Ammon's horn (tissue), 1 donor: ENCODE measurements at regions not wholly inside any gene's neighbourhood (a gene's known extent, or its start where the extent isn't known, plus 50 kb on each side); places are given as distances from the start of the nearest gene placed in this dataset.

Experiments used
- DNase-seq: peaks from one replicate; pipeline ENCODE4 v3.0.0-alpha.2; 2016; ENCODE audit warnings: low spot score

- no peak for DNase-seq
Measured at GRCh38 chr18:77755187-77755586, 505.5 kb downstream of the GALR1 start.

DNA sequence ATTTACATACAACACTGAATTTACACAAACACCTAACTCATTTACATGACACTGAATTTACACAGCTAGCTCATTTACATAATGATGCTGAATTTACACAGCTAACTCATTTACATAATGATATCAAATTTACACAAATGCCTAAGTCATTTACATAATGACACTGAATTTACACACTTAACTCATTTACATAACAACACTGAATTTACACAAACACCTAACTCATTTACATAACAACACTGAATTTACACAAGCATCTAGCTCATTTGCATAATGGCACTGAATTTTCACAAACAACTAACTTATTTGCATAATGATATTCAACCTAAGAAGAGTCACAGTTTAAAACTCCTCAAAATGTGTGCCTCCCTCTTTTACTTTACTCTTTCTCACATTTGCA is 511.7 kb downstream of the GALR1 start:
- no peak for DNase-seq

- DNase-seq: no peak
Measured at GRCh38 chr18:77762014-77762413, 512.4 kb downstream of the GALR1 start.

DNA sequence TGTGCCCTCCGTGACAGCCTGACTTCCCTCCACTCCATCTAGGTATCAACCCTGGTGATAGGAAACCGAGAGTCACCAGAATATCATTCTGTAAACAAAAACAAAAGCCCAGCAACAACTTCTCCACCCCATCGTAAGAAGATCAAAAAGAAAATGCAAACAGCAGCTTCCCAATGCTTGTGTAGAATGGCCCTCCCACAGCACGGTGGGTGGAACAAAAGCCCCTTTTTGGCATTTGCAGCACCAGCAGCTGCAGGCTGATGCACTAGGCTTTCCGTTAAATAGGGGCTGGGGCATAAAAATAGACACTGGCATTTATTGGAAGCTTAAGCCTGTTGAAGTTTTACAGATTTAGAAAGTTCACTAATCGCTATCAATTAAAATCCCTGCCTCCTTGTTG is 513.0 kb downstream of the GALR1 start:
- DNase-seq: no peak

GRCh38 chr18:77763530-77764145 is 514.0 kb downstream of the GALR1 start:
- no peak for DNase-seq

- peak; percentile 67 for DNase-seq
Measured at GRCh38 chr18:77765468-77765867, 515.8 kb downstream of the GALR1 start.

- no peak for DNase-seq
Measured at GRCh38 chr18:77766421-77766820, 516.8 kb downstream of the GALR1 start.

DNA sequence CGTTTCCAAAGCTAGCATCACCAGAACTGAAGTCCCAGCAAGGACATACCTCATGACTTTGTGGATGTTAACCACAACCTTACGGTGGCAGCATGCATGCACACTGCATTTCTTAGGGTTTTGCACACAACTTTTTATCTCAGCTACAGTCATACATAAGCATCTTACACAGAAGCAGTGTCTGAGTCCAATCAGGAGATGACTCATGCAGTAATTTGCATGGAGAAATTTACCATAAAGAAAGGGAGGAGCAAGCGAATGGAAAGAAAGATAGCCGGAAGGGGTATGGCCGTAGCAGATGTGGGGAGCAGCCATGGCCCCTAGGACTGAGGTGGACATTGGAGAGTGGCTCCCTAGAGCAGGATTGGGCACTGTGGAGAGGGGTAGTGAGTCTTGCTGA is 522.5 kb downstream of the GALR1 start:
- no peak for DNase-seq

- no peak for DNase-seq
Measured at GRCh38 chr18:77776104-77776503, 526.5 kb downstream of the GALR1 start.

DNA sequence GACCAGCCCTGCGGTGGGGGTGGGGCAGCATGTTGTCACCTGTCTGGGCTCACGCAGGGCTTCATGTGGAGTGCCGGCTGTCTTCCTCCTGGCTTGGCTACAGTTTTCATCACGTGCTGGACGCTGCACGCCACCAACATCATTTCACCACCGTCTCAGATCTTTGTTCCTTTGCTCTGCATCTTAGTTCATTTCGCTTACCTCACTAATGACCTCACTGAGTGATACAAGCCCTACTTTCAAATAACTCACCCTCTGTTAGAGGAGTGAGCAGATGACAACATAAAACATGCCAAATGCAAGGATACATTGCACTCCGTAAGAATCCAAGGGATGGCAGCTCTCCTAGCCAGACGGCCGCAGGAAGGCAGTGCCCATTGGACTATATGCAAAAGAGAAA is 527.5 kb downstream of the GALR1 start:
- DNase-seq: no peak

DNA sequence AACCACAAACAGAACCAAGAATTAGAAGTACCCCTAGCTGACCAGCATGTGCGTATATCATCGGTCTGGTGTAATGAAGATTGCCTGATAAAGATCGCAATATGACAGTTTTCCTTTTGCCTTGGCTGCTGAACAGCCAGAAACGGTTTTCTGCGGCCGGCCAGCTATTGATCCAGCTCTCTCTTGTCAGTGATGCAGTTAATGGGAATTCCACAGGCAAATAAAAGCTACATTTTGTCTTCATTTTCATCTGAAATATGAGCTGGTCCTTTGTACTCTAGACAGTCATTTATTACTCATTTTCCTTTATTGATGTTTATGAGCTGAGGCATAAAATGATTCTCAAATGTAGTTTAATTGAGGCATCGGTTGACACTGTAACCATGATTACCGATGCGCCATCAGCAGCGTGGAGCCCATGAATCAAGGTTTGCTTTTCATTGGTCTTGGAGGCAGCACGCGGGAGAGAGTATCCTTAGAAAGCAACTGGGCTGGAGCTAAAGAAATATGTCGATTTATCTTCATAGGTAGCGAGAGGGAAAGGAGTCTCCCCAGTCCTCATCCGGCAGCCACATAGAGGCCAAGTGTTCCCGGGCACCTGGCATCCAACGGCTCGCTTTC is 535.2 kb downstream of the GALR1 start:
- DNase-seq: no peak

DNA sequence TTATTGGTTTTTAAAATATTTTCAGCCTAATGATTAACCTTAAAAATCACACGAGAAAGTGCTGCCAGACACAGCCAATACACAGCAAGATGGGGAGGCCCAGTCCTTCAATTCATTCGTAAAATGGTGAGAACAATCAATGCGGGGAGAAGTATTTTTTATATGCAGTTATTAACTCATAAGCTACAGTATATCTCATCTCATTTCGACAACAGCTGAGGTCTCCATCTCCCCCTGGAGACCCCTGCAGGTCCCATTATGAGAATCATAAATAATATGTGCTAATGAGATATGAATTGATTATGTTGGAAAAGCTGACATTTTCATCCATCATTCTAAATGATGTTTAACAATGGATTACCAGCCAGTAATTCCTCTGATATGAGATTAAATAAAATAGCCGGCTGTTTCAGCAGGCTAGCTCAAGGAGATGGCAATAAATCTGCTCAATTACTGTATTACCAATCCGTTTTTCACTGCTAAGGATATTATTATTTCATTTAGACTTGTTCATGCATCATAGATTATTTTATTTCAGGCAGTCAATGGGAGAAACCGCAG is 535.8 kb downstream of the GALR1 start:
- DNase-seq: no peak

- no peak for DNase-seq
Measured at GRCh38 chr18:77803024-77803423, 553.4 kb downstream of the GALR1 start.

- DNase-seq: no peak
Measured at GRCh38 chr18:77804382-77804781, 554.7 kb downstream of the GALR1 start.

DNA sequence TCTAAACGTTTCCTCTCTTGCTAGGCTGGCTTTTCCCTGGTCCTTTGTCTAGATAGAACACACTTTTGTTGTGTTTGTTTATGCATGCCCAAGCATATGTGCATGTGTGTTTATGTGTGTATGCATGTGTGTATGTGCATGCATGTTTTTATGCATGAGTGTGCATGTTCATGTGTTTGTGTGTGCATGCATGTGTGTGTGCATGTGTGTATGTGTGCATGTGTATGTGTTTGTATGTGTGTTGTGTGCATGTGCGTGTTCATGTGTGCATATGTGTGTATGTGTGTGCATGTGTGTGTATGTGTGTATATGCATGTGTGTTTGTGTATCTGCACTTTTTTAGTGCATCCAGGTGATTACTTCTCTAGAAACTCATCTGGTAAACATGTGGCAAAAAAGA is 558.0 kb downstream of the GALR1 start:
- DNase-seq: no peak

DNA sequence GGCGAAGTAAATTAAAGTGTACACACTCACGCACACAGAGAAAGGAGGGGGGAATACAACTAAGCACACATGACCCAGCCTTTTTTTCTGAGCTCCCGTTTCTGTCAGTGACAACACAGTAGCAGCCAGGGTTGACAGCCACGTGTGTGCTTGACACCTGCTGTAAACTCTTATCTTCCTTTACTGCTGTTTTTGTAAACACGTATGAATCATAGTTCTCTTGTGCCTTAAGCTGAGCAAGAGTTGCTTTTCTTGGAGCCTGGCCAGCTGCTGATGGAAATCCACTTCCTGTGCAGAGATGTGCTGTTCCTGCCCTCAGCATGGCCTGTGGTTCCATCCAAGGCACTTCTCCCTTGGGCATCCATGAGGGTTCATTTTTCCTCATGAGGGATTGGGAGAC is 561.9 kb downstream of the GALR1 start:
- no peak for DNase-seq

DNA sequence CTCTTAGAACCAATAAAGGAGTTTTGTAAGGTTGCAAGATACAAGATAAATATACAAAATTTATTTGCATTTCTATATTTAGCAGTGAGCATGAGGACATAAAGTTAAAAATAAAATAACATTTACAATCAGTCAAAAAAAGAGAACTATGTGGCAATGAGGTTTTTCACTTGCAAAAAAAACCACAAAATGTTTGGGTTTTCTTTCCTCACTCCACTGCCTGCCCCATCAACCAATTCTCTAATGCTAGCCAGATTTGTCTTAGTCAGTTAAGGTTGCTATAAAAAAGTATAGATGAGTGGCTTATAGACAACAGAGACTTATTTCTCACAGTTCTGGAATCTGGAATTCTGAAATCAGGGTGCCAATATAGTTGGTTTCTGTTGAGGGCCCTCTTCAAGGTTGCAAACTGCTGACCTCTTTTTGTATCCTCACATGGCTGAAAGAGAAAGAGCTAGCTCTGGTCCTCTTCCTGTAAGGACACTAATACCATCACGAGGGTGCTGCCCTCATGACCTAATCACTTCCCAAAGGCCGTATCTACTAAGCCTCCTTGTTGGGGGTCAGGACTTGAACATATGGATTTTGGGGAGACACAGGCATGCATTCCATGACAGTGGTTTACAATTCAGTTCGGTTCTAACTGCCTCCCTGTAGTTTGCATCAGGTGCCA is 566.2 kb downstream of the GALR1 start:
- no peak for DNase-seq

DNA sequence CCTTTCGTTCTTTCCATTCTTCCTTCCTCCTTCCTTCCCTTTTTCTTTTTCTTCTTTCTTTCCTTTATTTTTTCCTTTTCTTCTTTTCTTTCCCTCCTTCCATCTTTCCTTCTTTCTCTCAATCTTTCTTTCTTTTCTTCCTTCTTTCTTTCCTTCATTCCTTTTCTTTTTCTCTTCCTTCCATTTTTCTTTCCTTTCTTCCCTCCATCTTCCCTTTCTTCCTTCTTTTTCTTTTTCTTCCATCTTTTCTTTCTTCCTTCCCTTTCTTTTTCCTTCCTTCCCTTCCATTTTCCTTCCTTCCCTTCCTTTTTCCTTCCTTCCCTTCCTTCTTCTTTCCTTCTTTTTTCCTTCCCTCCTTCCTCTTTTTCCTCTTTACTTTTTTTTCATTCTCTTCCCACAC is 568.7 kb downstream of the GALR1 start:
- DNase-seq: no peak

GRCh38 chr18:77820472-77820871 is 570.8 kb downstream of the GALR1 start:
- no peak for DNase-seq

DNA sequence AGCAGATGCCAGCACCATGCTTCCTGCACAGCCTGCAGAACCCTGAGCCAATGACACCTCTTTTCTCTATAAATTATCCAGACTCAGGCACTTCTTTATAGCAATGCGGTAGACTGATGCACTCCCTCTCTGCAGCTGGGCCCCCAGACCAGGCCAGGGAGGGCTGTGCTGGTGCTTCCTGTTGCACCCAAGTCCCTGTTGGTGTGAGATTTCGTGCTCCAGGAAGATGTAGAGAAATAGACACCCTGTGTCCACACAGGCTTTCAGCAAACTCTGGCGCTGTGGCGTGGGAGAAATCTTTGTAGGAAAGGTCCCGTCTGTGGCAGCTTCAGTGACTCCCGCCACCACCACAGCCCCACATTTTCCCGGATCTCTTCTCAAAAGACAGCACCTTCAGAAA is 572.2 kb downstream of the GALR1 start:
- DNase-seq: no peak

DNA sequence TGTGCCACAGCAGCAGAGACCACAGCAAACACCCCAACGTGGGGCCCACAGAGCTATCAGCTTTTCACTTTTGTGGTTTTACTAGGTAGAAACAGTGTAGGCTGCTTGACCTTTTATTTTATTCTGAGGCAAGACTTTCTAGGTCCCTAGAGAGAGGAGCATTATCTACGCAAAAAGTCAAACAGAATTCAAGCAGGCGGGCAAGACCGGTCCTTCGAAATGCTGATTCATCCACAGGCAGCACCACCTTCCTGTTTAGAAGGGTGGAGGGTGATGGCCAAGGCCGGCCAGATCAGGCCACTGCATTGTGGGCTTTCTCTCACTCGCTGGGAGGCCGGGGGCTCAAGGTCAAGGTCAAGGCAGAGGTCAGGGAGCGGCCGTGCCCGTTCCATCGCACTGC is 573.0 kb downstream of the GALR1 start:
- DNase-seq: no peak

DNA sequence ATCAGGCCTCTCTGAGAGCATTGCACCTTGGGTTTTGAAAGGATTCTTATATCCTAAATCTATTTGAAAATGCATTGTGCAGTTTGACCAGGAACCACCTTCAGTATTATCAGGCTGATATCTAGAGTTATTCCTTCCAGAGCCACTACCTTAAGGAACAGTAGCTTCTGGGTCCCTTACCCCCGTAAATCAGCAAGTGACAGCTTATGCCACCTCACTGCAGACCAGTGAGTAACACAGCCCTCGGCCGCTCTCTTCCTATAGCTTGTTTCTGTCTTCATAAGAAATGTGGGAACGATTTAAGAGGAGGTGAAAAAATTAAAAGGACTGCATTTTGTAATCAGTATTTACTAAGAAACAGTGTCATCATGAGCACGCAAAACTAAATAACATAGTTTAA is 584.2 kb downstream of the GALR1 start:
- no peak for DNase-seq

DNA sequence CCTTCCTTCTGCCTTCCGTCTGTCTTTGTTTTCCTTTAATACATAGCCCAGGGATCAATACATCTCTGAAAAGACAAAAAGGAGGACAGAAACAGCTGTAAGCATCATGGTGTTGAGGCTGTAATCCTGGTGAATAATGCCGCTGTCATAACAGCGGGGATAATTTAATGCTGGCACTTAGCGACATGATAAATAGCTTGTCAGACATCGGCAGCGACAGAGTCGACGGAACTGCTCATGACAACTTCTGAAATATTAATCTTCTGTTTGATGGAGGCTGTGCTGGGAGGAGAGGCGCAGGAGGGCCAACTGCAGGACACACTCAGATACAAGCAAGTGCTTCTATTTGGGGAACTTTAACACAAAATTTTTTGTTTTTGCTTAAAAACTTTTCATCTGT is 602.2 kb downstream of the GALR1 start:
- DNase-seq: no peak
